Sigmoid colon (tissue), 3 donors: ENCODE measurements at regions not wholly inside any gene's neighbourhood (a gene's known extent, or its start where the extent isn't known, plus 50 kb on each side); places are given as distances from the start of the nearest gene placed in this dataset.
"Not testable (repeated sequence)": the region's sequence is repeated elsewhere in the genome, so short reads cannot be mapped to it uniquely, and the experiment has no call there.

Source experiments
- CTCF ChIP-seq, 4 experiments: fragments of 450-650 bp in 3 of 4; fragments of 200-600 bp in 1 of 4; IDR thresholded peaks; one replicate each; pipeline ENCODE4 v1.5.1; 2016 to 2019; ENCODE audit warnings: antibody characterized with exemption in 4 of 4, mild to moderate bottlenecking in 3 of 4, moderate library complexity in 2 of 4
- POLR2A ChIP-seq, 2 donors: fragments of 450-650 bp; IDR thresholded peaks; one replicate each; pipeline ENCODE4 v1.6.1; 2016; ENCODE audit warnings: antibody characterized with exemption in 2 of 2, mild to moderate bottlenecking in 2 of 2, moderate library complexity in 2 of 2

- TF ChIP-seq CTCF, POLR2A (IDR thresholded peaks at IDR 0.05): not testable (repeated sequence)
These were observed 83.8 kb downstream of the VCPKMT start for GRCh38 chr14:50032462-50033167.
